NCI-H146 treated with DMSO at 0.1 percent for 48 hours (cell line): ENCODE measurements at regions not wholly inside any gene's neighbourhood (a gene's known extent, or its start where the extent isn't known, plus 50 kb on each side); places are given as distances from the start of the nearest gene placed in this dataset.
"Not testable (repeated sequence)": the region's sequence is repeated elsewhere in the genome, so short reads cannot be mapped to it uniquely, and the experiment has no call there.

ENCODE experiments used
- DNase-seq: peaks from one replicate; lab custom pipeline; 2025; ENCODE audit not compliant: unreplicated experiment; lab: John Stamatoyannopoulos, UW

DNA sequence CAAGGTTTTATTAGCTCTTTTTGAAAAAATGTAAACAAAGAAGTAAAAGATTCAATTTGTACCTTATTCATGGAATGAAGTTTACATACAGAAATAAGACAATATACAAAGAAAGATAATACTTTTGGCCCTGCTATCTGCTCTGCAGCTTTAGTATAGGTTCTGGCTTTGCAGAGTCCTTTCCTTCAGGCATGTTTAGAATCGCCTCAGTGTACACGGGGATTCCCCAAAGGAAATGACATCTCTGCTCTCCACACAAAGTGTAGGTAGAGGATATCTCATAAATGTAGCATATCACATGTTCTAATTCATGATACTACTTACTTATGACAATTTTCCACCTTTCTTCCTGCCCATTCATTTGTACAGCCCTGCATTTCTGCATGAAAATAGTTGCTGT lies 222.6 kb upstream of the DPYD start:
- DNase-seq = no peak

DNA sequence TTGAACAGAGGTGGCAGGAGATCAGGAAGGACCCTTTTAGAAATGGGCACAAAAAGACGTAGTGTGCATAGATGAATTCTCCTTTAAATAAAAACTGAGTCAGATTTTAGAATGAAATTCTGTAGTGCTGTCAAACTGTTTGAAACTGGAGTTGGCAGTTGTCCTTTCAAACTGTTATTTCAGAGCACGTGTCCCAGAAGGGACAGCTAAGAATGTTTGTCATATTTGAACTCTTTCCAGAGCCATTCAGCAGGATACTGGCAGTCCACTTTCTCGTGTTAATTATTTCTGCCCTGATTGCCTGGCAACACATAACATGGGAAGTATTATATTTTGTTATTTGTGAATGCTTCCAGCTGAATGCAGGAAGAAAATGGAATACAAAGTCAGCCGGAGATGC lies 212.3 kb upstream of the DPYD start:
- no peak for DNase-seq

DNA sequence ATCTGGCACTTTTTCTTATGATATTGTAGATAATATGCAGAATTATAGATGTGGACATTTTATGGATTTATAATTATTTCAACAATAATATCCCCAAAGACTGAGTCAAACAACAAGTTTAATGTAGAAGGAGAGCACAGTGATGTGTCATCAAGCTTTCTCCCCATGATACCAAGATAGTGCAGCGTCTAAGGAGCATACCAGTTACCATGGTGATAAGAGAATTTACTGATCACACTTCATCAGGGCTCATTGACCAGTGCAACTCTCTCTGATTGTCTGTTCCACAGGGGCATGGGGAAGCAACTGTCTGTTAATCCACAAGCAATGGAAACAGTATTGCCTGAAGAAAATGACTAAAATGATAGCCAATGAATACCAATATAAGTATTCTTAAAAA lies 209.6 kb upstream of the DPYD start:
- no peak for DNase-seq

DNA sequence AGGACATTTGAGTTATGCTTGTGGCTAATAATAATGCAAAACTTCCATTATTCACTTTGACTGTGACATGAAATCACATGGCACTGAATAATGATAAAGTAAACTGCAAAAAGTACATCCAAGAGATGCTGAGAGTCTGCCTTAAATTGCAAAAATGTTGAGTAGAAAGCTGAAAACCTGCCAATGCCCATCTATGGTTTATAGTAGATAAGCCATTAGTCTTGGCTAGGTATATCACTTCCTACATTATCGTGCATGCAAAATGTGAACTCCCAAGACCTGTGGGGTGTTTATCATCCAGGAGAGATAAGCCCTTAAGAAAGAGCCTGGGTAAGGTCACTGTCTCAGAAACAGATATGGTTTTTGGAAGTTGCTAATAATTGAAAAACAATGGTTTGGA lies 208.7 kb upstream of the DPYD start:
- DNase-seq = no peak

DNA sequence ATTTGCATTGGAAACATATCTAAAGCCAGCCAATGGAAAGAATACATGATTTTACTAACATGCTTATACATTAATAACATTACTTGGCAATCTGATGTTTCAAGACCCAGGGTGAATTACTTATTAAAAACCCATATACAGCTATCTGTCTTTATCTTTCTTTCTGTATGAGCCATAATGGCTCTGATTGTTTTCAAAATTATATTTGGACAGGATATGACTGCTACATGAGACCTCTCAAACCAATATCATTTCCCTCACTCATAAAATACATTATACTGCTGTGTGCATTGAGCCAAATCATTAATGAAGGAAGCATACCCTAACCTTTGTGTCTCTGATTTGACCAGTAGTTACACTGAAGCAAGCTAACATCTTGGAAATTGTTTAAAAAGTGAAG lies 205.9 kb upstream of the DPYD start:
- no peak for DNase-seq

DNA sequence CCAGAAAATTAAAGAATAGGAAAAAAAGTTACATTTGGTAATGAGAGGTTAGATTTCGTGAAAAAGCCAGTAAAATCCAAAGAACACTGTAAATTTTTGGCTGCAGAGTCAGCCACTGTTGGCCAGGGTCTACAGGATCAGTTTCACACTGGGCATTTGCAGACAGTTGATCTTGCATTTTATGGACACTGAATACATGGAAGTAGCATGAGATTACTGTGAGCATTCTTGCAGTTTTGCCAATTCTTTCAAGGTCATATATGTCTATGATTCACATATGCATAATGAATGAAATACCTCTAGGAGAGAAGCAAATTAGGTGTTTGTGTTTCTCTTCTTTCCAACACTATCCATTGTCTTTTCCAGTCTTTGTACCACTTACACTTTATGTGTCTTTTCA lies 200.8 kb upstream of the DPYD start:
- no peak for DNase-seq

DNA sequence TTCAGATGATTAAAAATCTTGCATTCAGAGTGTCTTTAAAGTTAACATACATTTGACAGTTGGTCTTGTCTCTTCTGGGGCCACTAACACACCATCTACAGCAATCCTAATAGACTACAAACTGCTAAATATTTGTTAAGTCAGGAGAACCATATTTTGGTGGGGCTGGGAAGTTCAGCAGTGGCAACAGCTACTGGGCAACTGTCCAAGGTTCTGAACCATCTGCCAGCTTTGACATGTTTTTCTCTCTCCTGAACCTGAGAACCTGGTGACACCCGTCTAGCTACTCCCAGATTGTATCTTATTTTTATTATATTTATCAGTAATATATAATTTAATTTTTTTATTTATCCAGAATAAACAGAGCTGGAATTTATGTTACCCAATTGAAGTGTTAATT lies 199.0 kb upstream of the DPYD start:
- DNase-seq = no peak

DNA sequence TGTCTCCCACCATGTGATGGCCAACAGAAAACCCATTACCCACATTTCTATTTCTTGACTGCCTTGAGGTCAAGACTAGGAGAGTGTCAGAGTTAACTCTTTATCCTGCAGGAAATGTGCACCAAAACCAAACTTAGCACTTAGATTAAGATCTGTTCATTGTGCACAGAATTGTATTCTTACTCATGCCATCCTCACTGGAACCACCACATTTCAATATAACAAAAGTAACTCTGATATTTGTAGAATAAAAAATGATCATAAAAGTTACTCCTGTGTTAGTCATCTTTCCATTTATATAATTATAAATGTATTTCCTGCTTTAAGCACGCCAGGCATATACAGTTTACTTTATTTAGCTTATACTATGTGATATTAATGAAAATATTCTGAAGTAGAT lies 193.0 kb upstream of the DPYD start:
- no peak for DNase-seq

DNA sequence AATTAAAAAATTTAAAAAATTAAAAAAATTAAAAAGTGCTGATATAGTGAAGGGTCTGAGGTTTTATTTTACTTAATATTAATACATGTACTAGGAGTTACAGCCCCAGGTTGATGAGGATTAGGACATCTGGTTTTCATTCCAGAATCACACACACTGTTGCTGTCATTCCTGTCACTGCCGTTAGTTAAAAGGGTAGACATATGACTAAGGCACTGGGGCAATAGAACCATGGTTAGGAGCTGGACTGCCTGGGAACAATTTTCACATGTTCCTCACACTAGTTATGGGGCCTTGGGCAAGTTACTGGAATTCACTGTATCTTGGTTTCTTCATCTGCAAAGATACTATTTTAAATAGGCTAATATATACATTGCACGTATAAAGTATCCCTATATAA lies 191.8 kb upstream of the DPYD start:
- DNase-seq = no peak

DNA sequence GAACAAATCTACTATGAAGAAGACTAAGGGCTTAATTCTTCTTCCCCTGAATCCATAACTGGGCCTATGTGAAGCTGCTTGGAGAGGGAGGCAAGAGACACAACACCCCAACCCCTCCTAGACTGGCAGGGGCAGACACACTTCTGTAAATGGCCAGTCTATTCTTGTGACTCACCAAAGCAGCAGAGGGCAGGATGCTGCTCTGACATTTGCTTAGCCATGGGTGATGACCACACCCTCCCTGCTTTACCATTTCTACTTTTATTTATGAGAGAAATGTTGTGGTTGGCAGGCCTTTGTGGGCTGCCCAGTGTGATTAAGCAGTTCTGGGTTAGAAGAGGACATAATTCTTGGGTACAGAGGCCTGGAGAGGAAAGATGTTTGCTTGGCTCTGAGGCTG lies 189.8 kb upstream of the DPYD start:
- no peak for DNase-seq

DNA sequence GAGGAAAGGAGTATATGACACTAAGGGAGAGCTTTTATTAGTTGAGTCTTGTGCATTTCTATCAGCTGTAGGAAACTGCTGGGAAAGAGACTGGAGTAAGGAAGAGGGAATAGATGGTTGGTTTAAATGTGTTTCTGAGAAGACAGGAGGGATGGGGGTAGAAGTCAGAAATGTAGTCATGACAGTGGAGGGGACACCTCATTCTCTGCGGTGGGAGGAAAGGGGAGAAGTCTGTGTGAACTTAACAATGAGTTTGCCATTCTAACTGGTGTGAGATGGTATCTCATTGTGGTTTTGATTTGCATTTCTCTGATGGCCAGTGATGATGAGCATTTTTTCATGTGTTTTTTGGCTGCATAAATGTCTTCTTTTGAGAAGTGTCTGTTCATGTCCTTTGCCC lies 187.5 kb upstream of the DPYD start:
- DNase-seq = not testable (repeated sequence)

DNA sequence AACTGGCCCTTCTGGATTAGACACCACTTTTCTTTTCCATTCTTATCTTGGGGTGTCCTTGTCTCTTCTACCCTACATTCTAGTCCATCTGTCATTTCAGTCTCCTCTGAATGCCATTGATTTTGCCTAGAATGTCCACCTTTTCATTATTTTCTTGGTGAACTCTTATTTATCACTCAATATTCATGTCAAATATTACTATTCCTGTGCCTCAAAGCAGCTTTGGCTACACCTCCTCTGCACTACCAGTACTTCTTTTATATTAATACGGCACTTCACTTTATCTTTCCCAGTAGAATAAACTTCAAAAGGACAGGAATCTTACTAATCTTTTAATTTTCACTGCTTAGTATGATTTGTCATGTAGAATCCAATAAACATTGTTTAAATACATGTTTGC lies 186.4 kb upstream of the DPYD start:
- no peak for DNase-seq

DNA sequence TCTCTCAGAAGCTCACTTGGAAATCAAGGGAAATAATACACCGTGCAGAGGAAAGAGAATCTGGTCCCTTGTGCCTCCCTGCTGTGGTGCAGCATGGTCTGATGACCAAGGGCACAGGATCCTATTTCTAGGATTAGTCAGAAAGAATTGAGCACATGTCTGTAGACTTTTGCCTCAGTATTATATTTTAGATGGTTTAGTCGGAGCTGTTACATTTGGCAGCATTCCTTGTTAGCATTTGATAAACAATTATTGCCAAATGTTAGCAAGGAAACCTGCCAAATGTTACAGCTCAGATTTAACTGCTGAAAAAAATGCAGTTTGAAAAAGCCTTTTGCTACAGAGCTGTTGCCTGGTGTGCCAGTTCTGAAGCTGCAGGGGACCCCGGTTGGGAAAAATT lies 183.5 kb upstream of the DPYD start:
- no peak for DNase-seq

DNA sequence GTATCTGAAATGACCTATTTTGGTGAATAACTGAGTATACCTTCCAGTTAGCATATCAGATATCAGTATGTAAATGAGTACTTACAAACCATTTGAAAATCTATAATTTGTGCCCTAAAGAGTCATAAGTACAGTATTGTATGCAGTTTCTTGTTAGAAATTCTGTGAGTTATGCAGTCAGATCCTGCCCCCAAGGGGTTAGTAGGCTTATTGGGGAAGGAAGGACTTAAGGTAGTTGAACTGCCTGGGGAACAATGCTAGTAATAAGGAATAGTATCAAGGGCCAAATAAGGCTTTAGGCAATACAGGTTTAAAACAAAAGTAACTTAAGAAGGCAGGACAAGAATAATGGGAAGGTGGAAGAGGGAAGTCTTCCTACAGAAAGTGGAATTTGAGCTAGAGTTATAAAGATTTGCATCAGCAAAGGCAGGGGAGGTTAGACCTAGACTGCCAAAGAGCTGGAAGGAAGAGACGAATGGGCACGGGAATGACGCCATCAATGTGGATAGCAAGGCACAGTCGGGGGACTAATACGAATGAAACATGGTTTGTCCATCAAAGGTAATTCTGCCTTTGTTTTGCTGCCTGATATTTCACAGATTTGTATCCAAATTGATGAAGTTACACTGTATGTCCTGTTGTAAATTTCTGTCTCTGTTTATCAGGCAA lies 182.9 kb upstream of the DPYD start:
- no peak for DNase-seq

DNA sequence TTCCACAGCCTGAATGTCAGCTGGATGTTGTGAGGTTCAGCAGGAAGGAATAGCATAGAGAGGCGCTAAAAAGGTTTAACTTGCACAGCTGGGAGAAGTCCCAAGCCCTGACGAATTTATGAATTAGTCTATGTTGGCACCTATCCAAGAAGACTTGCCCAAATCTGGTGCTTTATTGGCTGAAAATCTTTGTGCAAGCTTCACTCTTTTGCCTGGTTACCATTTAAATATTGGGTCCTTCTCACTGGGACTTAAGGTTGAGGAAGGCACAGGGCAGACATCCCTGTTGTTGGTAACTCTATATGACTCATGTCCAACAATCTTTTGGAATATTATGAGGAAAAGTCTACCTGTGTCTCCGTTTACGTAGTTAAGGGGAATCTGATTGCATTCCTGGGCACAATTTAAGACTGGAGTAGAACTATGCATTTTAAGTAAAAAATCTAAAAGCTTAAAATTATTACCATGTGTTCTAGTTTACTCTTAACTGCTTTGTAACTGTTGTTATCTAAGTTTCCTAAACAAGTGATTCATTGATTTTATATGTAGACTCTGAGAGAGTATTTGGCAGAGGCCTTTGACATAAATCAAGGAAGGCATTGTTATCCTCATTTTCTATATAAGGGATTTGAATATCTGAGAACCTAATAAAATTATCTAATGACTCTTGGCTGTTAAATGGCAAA lies 181.7 kb upstream of the DPYD start:
- DNase-seq = no peak

DNA sequence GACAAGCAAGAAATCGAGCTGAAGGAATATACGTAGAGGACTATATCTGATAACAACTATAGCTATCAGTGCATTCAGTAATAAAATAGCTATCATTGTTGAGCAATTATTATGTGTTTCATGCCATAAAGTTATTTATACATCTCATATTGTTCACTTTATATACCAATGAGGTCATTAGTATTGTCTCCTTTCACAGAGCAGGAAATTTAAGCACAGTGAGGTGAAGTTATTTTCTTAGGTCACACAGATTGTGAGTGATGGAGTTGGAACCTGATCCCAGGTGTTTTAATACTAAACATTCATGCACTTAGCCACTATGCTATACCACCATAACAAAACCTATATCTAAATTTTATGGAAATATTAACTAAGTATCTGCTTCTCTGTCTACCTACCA lies 180.5 kb upstream of the DPYD start:
- no peak for DNase-seq

DNA sequence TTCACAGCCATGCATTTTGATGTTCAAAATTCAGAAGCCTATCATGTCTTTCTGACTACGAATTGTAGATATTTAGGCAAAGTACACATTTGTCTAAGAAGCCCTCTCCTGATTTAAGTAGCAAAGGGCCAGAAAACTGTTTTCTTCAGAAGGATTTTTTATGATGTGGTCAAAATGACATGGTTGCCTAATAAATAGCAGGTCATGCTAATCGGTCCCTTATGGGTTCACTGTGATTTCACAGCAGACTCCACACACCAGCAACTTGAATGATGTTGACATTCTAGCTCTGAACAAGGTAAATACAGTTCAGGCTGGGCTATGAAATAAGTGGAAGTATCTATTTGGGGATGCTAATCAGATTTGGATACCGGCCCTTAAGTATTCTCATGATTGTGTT lies 178.7 kb upstream of the DPYD start:
- no peak for DNase-seq

DNA sequence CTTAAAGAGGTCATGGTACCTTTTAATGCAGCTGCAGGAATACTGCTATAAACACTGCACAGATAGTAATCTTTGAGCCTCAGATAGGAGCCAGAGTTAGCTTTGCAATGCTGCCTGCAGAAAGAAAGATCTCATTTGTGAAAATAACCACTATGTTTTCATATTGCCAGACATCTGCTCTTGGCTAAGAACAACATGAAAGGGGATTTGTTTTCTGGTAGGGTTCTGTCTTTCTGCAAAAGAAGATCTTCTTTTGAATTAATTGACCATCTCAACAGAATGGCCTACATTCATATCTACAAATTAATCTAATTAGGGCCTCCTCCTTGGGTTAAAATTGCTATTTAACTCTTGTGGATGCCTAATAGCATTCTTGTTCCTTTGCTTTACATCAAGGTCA lies 177.6 kb upstream of the DPYD start:
- DNase-seq = no peak

DNA sequence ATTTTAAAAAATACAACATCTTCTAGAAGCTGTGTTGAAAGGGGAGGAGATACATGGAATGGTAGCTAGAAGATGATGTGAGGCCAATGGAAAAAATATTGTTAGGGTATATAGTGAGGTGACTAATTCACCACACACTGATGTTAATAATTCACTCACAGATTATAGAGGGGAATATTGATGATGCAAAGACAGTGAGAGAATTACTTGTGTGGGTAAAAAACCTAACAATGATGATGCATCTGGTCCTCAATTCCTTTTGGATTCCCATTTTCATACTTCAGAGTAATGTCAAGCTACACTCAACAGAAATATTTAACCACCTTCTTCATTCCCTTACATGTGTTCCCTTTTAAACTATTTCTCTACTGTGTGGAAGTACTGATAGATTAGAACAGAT lies 169.5 kb upstream of the DPYD start:
- no peak for DNase-seq

DNA sequence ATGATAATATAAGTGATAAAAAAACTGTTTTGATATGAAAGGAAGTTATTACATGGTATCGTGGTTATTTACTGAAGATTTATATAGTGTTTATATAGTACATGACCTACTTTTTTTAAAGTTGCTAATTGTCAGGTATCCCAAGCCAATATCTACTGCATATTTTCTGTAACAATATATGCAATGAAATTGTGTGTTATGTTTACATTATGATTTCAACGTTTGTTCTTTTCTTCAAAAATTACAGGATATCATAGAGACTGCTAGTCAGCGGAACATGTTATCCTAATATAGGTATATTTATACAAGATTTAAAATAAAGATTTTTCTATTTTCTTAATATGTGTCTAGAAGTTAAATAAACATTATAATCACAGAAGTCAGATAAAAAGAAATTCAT lies 167.5 kb upstream of the DPYD start:
- DNase-seq = no peak

DNA sequence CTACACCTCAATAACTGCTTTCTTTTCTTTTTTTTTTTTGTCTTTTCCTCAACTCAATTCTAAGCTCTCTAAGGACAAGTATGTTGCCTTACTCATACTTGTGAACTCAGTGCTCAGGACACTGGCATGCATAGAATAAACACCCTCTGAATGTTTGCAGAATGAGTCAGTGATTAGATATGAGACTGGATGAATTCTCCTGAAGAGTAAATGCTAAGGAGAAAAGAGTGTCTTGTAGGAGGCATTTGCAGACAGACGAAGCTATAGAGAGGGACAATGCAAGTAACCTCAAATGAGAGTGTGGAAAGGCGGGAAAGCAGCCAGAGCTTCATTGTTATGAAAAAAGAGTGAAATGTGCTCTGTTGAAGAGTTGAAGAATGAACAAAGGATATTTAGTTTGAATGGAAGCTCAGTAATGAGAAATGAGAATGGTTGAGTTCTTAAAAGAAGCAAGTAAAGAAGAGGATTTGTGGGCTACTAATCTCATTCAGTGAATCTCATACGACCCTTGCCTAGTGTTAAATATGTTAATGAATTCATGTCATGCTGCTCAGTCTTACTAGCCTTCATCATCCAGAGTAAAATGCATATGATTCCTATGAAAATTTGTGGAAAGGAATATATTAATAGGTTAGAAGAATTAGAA lies 166.1 kb upstream of the DPYD start:
- DNase-seq = no peak

DNA sequence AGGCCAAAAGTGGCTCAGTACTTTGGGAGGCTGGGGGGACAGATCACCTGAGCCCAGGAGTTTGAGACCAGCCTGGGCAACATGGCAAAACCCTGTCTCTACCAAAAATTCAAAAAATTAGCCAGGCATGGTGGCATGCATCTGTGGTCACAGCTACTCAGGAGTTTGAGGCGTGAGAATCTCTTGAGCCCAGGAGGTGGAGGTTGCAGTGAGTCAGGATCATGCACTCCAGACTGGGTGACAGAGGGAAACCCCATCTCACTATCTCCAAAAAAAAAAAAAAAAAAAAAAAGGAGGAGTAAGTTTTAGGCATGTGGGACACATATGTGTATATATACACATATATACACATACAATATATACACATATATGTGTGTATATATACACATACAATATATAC lies 165.3 kb upstream of the DPYD start:
- no peak for DNase-seq

DNA sequence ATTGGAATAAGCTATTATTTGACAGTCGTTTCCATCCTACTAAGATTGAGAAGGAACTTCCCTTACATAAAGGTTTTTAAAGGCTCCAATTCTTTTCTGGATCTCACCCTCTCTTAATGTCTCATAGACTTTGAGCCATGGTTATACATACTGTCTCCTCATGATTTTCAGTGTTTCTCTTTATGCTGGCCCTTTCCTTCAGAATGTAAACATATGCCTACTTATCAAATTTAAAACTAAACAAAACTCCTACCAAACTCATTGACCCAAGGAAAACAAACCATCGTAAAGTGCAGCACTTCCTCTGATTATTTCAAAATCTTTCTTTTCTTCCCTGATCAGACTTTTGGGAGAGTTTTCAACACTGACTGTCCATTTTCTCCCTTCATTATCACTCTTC lies 163.4 kb upstream of the DPYD start:
- DNase-seq = no peak
